Activated CD4-positive, alpha-beta T cell treated with anti-CD3 and anti-CD28 coated beads for 1 hour (primary cell): ENCODE measurements at regions not wholly inside any gene's neighbourhood (a gene's known extent, or its start where the extent isn't known, plus 50 kb on each side); places are given as distances from the start of the nearest gene placed in this dataset.
"Not testable (repeated sequence)": the region's sequence is repeated elsewhere in the genome, so short reads cannot be mapped to it uniquely, and the experiment has no call there.

ENCODE experiments used
- DNase-seq: peaks from one replicate; pipeline ENCODE4 v3.0.0-alpha.2; 2020

GRCh38 chr5:123720955-123721354 is 209.0 kb downstream of the CSNK1G3 start:
- no peak for DNase-seq

DNA sequence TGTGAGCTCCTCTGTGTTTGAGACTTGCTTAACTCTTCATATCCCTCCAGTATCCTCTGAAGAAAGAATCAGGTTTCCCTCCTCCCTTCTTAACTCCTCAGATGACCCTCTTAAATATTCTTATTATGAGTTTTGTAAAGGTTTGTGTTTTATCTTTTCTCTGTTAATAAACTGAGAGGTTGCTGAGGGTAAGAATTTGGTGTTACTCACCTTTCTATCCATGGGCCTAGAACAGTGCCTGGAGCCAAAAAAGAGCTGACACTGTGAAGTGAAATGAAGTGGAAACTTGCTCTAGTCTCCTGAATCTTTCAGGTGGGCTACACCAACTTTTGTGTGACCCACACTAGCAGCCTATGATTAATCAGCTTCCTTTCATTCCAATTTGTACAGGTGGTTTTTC is 208.4 kb downstream of the CSNK1G3 start:
- no peak for DNase-seq

GRCh38 chr5:123719004-123719403 is 207.0 kb downstream of the CSNK1G3 start:
- no peak for DNase-seq

DNA sequence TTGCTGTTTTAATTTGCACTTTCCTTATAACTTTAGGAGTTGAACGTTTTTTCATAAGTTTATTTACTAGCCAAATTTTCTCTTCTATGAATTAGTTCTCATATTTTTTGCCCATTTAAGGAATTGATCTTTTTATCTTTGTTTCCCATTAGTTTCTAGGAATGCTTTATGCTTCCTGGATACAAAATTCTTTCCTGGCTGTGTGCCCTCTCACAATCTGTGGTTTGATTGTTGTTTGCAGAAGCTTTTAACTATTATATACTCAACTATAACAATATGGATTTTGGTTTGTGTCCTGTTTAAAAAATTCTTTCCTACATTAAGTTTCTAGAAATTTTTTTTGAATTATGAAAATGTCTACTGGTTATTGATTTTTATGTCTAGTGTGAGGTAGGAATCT is 206.3 kb downstream of the CSNK1G3 start:
- DNase-seq, result no peak

DNA sequence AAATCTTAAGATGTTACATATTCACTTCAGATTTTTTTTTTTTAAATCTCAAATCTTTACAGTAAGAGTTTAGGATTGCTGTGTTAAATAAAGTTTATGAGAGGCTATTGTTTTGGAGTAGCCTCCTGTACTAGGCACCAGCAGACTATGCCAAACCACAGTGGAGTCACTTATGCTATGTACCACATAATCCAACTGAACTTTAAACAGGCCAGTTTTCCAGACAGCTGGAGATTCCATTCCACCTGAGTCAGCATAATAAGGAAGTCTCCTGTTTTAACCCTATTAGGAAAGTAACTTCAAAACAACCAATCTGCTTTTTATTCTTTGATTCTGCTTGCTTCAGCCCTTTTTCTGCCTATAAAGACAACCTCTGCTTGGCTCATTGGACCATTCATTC is 205.2 kb downstream of the CSNK1G3 start:
- no peak for DNase-seq

DNA sequence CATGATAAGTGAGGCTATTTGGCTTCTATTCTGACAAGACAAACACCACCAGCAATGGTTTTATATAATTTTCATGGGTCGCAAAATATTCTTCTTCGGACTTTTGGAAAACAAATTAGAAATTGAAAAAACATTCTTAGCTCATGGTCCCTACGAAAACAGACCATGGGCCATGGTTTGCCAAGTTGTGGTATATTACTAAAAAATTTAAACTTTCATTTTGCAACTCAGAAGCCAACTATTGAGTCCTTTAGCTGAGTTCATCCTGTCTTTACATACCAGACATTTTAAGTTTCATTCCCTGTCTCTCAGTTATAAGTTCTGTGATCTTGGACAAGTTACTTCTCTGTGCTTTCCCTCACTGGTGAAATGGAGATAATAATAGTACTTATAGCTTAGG is 198.1 kb downstream of the CSNK1G3 start:
- DNase-seq, result no peak

- no peak for DNase-seq
Measured at GRCh38 chr5:123709422-123709821, 197.4 kb downstream of the CSNK1G3 start.

DNA sequence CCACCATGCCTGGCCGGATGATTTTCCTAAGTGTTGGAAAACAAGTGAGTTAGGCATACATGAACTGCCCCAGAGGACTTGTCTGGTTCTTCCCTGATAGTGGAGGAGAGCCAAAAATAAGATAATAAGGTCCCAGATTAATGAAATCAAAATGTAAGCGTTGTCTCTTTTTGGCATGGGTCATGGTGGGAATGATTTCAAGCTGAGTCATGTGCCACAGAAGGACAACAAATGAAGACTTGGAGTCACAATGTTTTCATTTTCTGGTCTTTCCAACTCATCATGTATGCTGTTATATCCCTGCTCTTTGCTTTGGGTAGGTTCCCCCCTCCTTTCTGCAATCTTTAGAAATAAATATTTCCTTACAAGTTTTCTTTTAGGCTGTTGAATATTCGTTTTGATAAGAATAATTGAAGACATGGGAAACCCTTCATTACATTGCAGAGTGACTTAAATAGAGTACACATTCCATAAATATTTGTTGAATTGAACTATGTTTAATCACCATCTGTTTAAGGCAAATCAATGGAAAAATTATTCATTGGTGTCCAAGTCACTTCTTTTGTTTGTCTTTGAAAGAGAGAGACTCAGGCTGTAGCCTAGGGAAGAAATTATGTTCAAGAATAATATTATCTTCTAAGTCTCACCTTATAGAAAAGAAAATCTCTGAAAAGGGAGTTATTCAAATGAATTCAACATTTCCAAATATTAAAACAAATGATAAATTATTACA is 196.3 kb downstream of the CSNK1G3 start:
- no peak for DNase-seq

GRCh38 chr5:123706531-123706930 is 194.6 kb downstream of the CSNK1G3 start:
- DNase-seq, result no peak

DNA sequence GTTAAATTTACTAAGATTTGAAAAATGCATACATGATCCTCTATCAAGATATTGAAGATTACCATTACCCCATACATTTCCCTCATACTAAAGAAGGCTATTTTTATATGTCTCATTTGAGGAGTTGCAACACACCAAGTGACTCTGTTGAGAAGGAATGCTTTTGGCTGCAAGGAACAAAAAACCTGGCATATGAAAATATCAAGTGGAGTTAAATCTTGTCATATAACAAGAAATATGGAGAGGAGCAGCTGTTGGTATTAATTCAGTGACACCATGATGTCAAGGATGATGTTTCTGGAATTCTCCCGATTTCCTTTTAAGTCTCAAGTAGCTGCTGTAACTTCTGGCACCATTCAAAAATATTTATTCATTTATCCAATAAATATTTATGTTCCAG is 193.8 kb downstream of the CSNK1G3 start:
- DNase-seq, result no peak

DNA sequence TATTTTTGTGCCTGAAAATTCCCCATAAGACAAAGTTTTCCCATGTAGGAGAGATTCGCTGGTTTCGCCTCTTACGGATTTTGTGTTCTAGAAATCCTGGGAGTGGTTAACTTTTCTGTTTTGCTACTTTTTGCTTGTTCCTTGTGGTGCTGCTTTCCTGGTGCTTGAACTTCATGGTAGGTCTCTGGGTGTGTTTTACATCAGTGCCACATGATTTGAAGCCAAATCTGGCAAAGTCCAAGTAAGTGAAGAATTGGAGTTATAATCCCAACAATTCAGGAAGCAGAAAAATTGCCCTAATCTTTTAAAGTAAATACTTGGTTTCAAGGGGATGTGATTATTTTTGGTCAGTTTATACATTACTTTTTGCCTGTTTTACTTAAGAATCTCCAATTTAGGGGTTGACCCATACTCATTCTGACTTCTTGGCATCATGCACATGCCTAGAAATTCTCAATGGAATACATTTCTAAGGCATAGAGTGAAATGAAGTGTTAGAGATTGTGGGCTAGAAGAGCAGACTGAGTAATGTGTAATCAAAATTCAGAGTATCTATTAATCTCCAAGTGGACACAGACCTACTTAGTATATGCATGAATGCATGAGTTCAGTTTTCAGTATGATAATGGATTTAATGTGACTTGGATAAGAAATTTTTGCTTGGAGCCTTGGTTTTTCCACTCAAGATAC is 189.7 kb downstream of the CSNK1G3 start:
- no peak for DNase-seq

GRCh38 chr5:123700624-123701287 is 188.8 kb downstream of the CSNK1G3 start:
- DNase-seq, result no peak

- no peak for DNase-seq
Measured at GRCh38 chr5:123699571-123699970, 187.6 kb downstream of the CSNK1G3 start.

DNA sequence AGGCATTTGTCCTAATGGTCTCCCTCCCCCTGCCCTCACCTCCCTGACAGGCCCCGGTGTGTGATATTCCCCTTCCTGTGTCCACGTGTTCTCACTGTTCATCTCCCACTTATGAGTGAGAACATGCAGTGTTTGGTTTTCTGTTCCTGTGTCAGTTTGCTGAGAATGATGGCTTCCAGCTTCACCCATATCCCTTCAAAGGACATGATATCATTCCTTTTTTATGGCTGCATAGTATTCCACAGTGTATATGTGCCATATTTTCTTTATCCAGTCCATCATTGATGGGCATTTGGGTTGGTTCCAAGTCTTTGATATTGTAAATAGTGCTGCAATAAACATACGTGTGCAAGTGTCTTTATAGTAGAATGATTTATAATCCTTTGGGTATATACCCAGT is 187.0 kb downstream of the CSNK1G3 start:
- DNase-seq, result not testable (repeated sequence)

DNA sequence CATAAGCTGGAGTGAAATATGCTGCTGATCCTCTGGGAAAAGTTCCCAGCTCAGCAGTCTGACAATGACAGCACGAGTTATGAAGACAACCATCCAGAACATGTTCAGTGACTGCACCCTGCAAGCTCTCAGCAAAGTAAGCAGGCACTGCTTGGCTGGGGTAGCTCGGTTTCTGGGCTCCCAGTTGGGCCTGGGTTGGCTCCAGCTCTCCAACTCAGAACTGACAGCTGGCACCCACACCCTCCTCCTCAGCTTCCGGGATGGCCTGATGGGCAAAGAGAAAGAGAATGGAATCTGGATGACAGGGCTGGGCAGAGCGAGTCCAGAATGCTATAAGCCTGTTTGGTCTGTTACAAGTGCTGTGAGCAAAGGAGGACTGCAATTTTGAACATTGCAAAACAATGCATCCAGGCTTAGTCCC is 185.0 kb downstream of the CSNK1G3 start:
- DNase-seq, result no peak

DNA sequence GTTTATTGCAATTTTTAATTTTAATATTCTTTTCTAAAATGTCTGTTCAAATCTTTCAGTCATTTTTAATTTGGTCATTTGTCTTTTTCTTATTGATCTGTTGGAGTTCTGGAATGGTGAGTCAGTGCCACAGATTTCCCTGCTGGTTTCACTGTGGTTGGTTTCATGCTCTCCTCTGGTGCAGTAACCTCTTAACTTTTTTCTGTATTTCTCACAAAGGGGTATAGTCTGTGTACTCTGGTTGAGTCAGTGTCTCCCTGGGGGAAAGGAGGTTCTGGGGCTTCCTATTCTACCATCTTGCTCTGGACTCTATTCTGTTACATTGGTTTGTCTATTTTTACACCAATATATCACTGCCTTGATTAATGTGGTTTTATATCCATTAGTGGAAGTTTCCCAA is 178.8 kb downstream of the CSNK1G3 start:
- DNase-seq, result no peak

GRCh38 chr5:123681061-123681460 is 169.1 kb downstream of the CSNK1G3 start:
- no peak for DNase-seq

GRCh38 chr5:123673107-123673506 is 161.1 kb downstream of the CSNK1G3 start:
- no peak for DNase-seq

GRCh38 chr5:123671711-123672456 is 159.9 kb downstream of the CSNK1G3 start:
- no peak for DNase-seq

DNA sequence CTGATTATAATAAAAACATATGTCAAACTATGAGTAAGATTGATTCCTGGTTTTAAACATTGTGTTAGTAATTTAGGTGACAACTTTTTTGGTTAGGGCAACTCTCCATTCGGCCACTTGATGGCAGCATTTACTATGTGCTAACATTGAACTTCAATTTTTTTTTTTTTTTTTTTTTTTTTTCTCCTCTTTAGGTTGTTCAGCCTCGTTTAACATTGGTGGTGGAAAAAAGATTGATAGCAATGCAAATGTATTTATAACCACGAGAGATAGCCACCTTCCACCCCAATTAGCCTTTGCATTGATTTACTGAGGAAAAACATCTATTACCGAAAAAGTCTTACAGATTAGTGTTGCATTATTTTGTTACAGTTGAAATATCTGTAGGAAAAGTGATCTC is 159.1 kb downstream of the CSNK1G3 start:
- no peak for DNase-seq
